Right forelimb (tissue), 1 donor: ENCODE measurements at regions not wholly inside any gene's neighbourhood (a gene's known extent, or its start where the extent isn't known, plus 50 kb on each side); places are given as distances from the start of the nearest gene placed in this dataset.
A peak's percentile ranks its signal among the peaks of the same experiment; 100 is the strongest.

Experiments used
- DNase-seq: peaks from one replicate; pipeline ENCODE4 v3.0.0-alpha.2; 2018

- DNase-seq = peak; percentile 64
Observed at GRCh38 chr16:27720731-27721530, 171.0 kb downstream of the KATNIP start.

- DNase-seq = no peak
Observed at GRCh38 chr16:27721531-27722181, 171.7 kb downstream of the KATNIP start.

DNA sequence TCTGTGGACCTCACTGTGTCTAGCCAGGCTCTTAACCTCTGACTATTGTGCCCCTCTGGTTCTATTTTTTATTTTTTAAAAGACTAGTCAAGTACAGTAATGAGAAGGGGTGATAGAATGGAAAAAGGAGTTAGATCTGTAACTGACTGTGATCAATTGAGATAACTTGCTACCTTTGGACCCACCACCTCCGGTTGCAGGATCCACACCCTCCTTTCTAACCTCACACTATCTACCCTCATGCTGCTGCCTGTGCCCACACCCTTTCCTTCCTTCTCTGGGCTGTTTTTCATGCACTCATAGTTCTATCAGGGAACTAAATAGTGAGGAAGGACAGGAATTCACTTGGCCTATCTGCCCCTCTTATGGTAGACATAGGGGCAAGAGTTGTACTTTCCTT is 172.3 kb downstream of the KATNIP start:
- DNase-seq = no peak

- no peak for DNase-seq
Observed at GRCh38 chr16:27722892-27723450, 173.0 kb downstream of the KATNIP start.

GRCh38 chr16:27723711-27724481 is 174.0 kb downstream of the KATNIP start:
- DNase-seq = no peak

DNA sequence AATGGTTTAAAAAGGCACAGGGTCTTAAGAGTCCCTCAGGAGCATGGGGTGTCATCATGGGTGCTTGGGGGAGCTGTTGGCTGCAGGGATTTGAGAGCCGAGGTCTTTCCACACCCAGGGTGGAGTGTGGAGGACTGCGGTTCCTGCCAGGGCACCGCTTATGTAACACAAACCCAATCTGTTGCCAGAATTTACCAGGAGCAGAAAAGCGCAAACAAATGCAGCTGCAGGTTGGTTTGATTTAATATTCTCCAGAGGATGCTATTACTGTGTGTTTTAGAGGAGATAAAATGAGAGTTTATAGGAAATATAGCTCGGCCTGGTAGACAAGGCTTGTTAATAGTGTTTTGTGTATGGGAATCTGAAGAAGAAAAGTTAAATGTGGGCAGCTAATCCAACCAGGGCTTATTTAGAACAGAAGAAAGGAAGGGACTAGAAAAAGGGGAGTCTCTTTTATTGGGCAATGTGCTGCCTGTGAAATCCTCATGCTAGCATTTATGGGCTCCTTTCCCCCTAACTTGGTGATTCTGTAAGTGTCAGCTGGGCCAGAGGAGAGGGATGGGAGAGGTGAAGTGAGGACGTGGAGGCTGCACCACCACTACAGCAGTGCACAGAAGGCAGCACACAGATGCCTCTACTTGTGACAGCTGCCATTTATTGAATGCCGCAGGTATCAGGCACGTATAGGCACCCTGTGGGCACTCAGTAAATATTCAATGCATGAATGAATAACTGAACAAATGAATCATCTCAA is 174.7 kb downstream of the KATNIP start:
- no peak for DNase-seq

DNA sequence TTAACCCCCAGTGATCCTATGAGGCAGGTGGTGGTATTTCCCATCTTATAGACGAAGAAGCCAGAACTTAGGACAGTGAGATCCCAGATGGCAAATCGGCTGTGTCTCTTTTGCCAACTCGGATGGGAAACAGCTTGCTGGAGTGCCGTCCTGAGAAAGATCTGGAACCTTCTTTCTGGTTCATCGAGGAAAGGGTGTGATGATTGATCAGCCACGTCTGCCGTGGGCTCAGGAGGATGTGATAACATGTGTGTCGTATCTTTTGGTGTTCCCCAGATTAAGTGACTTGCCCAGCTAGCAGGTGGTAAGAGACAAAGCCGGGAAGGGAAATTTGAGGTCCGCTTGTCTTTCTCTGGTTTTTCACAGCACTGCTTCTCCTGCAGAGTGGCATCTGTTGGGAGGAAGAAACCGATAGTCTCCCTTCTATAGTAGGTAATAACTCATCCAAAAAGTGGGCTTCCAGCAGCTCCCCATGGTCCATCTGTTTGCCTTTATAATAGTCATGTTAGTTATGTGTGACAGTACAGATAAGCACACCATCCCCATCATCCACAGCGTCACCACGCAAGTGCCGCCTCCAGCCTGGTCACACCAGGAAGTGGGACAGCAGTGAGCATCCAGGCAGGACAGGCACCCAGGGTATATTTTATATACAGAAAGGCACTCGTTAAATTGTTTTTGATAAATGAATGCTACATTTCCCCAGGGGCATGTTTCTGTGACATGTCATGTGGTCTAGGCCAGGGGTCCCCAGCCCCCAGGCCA is 175.5 kb downstream of the KATNIP start:
- DNase-seq = no peak

GRCh38 chr16:27726621-27727261 is 176.8 kb downstream of the KATNIP start:
- DNase-seq = no peak

GRCh38 chr16:27727941-27728340 is 178.0 kb downstream of the KATNIP start:
- DNase-seq = no peak

- no peak for DNase-seq
Observed at GRCh38 chr16:27728691-27729090, 178.7 kb downstream of the KATNIP start.

DNA sequence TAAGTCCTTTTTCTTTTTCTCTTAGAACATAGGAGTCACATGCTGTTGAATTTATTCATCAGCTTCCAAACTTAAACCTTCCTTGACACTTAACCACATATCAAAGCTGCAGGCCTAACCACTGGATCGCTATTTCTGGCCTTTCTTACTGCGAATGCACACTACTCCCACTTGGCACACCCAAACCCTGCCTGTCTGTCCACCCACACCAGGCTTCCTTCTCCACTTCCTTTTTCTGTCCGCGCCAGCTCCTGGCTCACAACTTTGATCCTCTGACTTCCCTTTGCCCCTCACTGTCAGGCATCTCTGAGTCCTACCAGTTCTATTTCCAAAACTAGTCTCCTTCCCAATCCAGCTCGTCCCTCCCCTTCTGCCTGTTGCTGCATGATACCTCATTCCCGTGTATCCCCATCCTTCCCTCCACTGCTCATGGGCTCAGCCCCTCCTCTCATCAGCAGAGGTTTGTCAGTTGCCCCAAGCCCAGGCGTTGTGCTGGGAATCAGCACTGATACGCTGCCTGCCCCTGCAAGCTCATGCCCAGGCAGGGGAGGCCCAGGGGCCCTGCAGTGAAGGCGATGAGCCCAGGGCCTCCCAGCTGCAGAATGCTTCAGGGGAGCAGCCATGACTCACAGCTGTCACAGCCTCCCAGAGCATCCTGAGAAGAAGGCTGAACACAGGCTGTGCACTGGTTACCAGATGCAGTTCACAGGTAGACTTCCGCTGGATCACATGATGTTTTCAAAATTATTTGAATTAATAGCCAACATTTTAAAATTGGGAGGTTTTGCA is 179.8 kb downstream of the KATNIP start:
- DNase-seq = no peak

- no peak for DNase-seq
Observed at GRCh38 chr16:27730661-27731210, 180.8 kb downstream of the KATNIP start.

GRCh38 chr16:27735031-27735430 is 185.1 kb downstream of the KATNIP start:
- DNase-seq = no peak

- no peak for DNase-seq
Observed at GRCh38 chr16:27736431-27736830, 186.5 kb downstream of the KATNIP start.

- DNase-seq = no peak
Observed at GRCh38 chr16:27737513-27737912, 187.6 kb downstream of the KATNIP start.
